GM23338 (cell line): ENCODE measurements at regions not wholly inside any gene's neighbourhood (a gene's known extent, or its start where the extent isn't known, plus 50 kb on each side); places are given as distances from the start of the nearest gene placed in this dataset.

Source experiments
- CREB1 ChIP-seq: fragments of 250-450 bp; sonication (Bioruptor Pico); IDR thresholded peaks from 2 replicates; pipeline ENCODE4 v1.5.0; 2020; ENCODE audit warnings: low read depth, mild to moderate bottlenecking, moderate library complexity
- EZH2 ChIP-seq: fragments of 200-600 bp; sonication (generic); IDR thresholded peaks from one replicate; pipeline ENCODE4 v1.8.0; 2017; ENCODE audit warnings: antibody characterized with exemption, mild to moderate bottlenecking, low read depth; ENCODE audit not compliant: unreplicated experiment
- TF ChIP-seq, protein P1 (sequence below): IDR thresholded peaks from one replicate; pipeline ENCODE4 v1.6.1; 2018; ENCODE audit warnings: antibody characterized with exemption; ENCODE audit not compliant: unreplicated experiment
- TF ChIP-seq, protein P2 (sequence below), 2 experiments: fragments of 200-600 bp in 1 of 2; sonication (generic) in 1 of 2; conservative IDR thresholded peaks; 2 replicates each; pipeline versions ENCODE4 v1.5.1 to v1.6.1; 2016 to 2017; ENCODE audit warnings: antibody characterized with exemption in 2 of 2, low read depth in 2 of 2, mild to moderate bottlenecking in 2 of 2, moderate library complexity in 1 of 2

DNA sequence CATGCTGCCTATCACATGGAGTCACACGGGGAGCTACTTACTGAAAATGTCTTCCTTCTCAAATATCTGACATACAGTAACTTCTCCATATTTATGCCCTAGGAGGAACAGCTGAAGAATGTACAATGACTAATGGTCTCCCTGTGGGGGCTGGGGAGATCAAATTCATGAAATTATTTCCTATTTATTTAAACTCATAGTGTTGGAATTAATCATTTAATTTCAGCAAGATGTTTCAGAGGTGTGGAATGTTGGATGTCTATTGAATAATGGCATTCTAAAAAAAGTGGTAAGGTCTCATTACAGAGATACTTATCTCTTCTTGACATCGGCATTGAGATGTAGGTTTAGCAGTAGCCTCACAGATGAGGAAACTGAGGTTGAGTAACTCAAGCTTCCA lies 214.3 kb upstream of the CDH11 start:
- TF ChIP-seq, protein P1, sequence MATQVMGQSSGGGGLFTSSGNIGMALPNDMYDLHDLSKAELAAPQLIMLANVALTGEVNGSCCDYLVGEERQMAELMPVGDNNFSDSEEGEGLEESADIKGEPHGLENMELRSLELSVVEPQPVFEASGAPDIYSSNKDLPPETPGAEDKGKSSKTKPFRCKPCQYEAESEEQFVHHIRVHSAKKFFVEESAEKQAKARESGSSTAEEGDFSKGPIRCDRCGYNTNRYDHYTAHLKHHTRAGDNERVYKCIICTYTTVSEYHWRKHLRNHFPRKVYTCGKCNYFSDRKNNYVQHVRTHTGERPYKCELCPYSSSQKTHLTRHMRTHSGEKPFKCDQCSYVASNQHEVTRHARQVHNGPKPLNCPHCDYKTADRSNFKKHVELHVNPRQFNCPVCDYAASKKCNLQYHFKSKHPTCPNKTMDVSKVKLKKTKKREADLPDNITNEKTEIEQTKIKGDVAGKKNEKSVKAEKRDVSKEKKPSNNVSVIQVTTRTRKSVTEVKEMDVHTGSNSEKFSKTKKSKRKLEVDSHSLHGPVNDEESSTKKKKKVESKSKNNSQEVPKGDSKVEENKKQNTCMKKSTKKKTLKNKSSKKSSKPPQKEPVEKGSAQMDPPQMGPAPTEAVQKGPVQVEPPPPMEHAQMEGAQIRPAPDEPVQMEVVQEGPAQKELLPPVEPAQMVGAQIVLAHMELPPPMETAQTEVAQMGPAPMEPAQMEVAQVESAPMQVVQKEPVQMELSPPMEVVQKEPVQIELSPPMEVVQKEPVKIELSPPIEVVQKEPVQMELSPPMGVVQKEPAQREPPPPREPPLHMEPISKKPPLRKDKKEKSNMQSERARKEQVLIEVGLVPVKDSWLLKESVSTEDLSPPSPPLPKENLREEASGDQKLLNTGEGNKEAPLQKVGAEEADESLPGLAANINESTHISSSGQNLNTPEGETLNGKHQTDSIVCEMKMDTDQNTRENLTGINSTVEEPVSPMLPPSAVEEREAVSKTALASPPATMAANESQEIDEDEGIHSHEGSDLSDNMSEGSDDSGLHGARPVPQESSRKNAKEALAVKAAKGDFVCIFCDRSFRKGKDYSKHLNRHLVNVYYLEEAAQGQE = no peak
- TF ChIP-seq, protein P2, sequence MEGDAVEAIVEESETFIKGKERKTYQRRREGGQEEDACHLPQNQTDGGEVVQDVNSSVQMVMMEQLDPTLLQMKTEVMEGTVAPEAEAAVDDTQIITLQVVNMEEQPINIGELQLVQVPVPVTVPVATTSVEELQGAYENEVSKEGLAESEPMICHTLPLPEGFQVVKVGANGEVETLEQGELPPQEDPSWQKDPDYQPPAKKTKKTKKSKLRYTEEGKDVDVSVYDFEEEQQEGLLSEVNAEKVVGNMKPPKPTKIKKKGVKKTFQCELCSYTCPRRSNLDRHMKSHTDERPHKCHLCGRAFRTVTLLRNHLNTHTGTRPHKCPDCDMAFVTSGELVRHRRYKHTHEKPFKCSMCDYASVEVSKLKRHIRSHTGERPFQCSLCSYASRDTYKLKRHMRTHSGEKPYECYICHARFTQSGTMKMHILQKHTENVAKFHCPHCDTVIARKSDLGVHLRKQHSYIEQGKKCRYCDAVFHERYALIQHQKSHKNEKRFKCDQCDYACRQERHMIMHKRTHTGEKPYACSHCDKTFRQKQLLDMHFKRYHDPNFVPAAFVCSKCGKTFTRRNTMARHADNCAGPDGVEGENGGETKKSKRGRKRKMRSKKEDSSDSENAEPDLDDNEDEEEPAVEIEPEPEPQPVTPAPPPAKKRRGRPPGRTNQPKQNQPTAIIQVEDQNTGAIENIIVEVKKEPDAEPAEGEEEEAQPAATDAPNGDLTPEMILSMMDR (conservative IDR thresholded peaks at IDR 0.05; ENCODE audit: low read depth in 2 of 2) = no peak
- TF ChIP-seq EZH2 (no peak), CREB1 (CRISPR knock-in tag) (no peak)
